Femur (tissue), 1 donor: ENCODE measurements at regions not wholly inside any gene's neighbourhood (a gene's known extent, or its start where the extent isn't known, plus 50 kb on each side); places are given as distances from the start of the nearest gene placed in this dataset.

ENCODE experiments used
- DNase-seq: peaks from one replicate; pipeline ENCODE4 v3.0.0-alpha.2; 2017

GRCh38 chr14:89626233-89626806 is 209.3 kb upstream of the FOXN3 start:
- DNase-seq = no peak

DNA sequence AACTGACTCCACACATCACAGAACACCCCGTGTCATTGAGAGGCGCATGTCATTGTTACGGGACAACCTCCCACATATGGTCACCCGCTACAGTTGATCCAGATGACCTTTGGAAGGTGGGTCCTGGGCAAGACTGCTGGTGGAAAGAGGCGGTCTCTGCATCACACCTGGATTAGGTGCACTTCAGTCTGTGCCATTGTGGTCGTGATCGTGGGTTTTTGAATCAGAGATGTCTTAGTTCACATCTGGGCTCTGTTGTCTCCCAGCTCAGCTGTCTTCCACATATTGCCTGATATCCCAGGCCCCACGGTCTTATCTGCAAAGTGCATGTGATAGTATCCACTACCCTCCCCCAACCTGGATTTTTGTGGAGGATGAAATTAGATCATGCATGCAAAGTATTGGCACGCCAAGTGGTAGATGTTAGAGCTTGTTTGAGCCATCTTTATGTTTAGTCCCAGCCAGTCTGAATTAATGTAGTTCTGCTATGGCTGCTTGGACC is 208.7 kb upstream of the FOXN3 start:
- DNase-seq = no peak

DNA sequence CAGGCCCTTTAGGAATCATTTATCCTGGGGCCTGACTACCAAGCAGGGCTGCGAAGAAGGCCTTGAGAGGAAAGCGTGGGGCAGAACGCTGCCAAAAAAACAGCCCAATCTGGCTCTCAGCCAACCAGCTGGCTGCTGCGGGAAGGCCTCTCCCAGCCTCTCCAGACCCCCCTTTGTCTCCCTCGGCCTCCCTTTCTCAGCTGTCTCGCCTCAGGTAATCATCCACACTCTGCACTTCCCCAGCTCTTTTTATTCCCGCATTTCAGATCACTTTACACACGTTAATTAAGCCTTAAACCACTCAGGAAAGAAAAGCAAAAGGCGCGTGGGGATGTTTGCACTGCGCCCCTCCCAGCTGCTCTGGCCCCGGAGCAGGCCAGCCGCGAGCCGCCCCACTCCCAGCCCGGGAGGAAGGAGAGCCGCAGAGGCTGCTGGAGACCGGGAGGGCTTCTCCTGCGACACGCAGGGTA is 208.2 kb upstream of the FOXN3 start:
- DNase-seq = peak; percentile 83

DNA sequence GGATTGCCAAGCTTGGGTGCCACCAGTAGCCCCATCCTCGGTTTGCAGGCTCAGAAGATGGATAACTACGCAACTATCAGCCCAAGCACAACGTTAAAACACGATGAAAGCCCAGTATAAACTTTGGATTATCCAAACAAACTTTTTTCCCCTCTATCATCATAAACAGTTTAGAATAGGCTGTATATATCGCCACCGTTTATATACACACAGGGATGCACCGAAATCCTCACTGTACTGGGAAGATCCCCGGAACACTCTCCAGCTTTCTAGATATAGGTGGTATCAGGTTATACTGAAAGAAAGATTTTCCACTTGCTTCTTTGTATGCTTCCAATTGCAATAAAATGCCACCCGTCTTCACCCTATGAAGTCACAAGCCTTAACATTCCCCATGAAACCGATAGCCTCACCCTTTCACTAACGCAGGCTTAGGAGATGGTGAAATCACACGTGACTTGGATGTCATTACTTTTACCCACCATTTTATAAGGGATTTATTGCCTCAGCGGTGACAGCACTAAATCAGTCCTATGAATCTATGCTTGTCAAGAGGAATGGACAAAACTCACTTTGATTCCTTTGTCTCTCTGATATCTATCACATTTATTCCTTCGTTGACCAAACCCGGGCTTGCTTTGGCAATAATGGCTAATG is 207.6 kb upstream of the FOXN3 start:
- DNase-seq = no peak

DNA sequence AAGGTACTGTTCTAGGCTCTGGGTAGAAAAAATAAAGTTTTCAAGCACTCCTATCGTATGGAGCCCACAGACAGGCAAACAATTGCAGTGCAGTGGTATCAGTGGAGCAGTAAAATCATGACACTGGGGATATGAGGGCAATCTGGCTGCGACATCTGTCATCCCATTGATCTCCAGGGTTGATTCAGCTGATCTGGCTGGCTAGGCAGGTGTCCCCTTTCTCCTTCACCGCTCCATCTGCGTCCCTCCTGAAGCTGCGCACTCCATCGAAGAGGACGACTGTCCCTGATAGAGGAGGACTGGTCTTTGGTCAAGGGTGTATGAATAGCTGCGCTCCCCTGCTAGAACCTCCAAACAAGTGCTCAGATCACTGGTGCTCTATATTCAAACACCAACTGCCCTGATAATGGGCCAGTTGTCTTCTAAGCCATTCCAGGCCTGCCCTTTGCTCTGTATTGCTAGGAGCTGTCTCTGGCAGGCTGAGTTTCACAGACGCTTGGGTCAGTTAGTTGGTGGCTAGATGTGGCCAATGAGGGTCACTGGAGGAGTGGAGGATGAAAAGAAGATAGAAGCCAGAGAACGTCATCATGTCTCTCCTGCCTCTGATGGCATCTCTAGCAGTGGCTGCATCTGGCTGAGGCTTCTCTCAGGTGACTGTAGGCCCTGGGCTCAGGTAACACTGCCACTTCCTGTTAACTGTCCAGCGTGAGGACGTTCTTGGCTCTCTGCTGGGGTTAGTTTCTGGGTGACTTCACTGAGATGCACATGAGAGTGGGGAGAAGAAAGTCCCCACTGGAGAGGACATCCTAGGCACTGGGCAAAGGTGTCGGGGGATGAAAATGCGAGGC is 205.0 kb upstream of the FOXN3 start:
- DNase-seq = no peak

DNA sequence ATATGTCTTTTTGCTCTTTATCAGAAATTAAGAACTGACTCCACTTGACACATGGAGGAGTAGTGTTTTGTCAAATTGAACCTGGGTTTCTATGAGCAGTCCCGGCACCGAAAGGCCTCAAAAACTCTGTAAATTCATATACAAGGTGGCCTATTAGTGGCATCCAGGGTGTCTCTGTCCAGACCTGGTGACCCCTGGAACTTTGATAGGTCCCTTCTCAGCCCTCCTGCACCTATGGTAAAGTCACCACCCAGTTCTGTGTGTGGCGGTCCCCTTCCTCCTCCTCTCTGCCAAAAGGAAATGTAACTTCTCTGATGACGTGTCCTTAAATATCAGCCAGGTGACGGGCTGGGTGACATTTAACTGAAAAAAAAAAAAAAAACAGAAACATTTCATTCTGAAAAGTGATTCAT is 204.0 kb upstream of the FOXN3 start:
- no peak for DNase-seq

- DNase-seq = no peak
These were observed 203.4 kb upstream of the FOXN3 start for GRCh38 chr14:89620436-89620835.

- no peak for DNase-seq
These were observed 202.6 kb upstream of the FOXN3 start for GRCh38 chr14:89619596-89619995.

GRCh38 chr14:89618811-89619551 is 201.9 kb upstream of the FOXN3 start:
- peak; percentile 83 for DNase-seq

- DNase-seq = peak; percentile 35
These were observed 201.3 kb upstream of the FOXN3 start for GRCh38 chr14:89618330-89618708.

DNA sequence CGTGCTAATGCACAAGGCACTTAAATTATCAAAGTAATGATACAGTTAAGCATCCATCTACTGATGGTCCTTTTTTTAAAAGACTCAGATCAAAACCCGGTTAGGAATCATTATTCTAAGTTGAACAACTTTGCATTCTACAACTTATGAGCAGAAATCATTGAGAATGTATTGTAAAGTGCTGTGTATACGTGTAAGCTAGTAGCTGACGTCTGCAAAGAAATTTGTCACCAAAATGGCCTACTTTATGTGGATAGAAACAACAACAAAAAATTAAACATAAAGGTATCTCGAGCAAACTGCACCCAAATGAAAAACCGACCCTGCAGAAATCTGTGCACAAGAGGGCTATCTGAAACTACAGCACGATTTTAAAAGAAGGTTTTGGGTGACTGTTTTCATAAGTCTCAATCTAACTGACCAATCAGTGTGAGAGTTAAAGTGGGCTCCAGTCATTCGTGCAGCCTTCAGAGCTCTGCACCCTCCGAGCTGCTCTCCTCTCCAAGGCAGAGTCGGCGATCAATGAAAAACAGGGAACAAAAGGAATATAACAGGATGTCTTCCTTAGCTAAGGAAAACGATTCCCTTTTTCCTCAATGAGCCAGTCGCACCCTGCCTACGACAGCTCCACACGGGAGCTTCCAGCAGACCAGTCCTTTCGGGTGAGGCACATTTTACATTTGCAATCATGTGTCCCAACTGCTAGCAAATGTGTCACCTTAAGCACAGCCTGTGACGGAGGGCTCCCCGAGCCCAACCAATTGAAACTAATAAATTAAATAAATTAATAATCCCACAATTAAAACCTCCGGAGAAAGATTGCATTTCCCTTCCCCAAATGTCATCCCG is 200.7 kb upstream of the FOXN3 start:
- peak; percentile 71 for DNase-seq

- peak; percentile 47 for DNase-seq
These were observed 199.9 kb upstream of the FOXN3 start for GRCh38 chr14:89616852-89617341.

DNA sequence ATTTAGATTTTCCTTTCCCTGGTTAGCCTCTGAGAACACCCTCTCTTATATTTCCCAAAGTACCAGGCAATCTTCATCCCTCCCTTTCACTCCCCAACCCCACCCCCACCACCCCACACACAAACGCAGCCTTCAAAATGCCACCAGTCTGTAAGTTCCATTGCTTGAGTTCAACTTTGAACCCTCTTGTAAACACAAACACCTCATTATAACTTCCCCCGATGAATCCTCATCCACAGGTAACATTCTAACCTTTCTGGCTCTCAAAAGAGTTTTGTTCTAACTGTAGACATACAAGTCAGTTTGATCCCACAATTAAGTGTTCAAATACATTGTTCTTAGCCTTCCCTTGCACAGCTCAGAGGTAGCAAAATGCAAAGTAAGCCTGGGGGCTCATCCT is 199.4 kb upstream of the FOXN3 start:
- no peak for DNase-seq

DNA sequence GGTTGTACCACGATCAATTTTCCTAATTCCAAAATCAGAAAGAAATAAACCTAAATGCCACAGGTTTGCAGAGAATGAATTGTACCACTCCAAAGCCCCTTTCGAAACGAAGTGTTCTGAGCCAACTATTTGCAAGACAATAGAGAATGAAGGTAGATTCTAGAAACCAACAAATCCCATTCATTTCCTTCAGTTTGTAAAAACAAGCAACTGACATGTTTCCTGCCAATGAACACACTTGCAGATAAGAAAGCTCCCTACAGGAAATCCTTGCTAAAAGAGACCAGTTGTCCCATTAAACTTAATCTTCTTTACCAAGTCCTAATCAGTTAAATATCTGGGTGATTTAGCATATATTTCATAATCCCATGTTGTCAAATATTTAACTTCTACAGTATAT is 198.4 kb upstream of the FOXN3 start:
- no peak for DNase-seq

GRCh38 chr14:89614009-89614691 is 197.1 kb upstream of the FOXN3 start:
- DNase-seq = no peak

- no peak for DNase-seq
These were observed 196.4 kb upstream of the FOXN3 start for GRCh38 chr14:89613260-89614008.

GRCh38 chr14:89609500-89610100 is 192.6 kb upstream of the FOXN3 start:
- no peak for DNase-seq

DNA sequence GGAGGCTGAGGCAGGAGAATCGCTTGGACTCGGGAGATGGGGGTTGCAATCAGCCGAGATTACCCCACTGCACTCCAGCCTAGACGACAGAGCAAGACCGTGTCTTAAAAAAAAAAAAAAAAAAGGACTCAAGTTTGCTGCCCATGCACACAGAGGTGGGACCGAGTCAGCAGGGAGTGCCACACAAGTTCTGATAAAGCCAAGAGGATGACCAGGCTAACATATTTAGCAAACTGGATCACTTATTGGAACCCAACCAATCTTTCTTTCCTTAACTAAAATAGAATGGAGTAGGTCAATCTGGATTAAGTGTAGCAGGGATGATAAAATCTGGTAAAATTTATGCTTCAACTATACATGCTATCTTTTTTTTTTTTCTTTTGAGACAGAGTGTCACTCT is 190.4 kb upstream of the FOXN3 start:
- DNase-seq = no peak

DNA sequence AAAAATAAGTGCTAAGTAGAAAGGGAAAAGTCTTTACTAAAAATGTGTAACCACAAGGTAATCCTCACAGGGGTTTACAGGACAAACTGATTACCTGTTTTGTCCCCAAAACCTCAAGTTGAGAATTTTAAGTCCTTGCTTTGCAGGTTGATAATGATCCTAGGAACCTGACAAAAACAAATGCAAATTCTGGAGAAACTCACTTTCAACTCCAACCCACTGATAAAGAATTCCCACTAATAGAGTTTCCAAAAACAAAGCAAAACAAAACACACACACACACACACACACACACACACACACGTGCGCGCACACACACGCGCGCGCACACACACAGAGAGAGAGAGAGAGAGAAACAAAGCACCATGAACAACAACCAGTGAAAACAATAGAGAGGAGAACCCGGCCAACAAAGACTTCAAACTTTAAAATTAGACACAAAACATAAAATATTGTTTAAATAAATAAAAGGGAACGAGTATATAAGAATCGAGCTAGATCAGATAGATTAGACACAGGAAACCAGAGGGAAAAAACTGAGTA is 187.0 kb upstream of the FOXN3 start:
- no peak for DNase-seq
